ENCODE measurements at regions not wholly inside any gene's neighbourhood (a gene's known extent, or its start where the extent isn't known, plus 50 kb on each side); places are given as distances from the start of the nearest gene placed in this dataset.
"Not testable (repeated sequence)": the region's sequence is repeated elsewhere in the genome, so short reads cannot be mapped to it uniquely, and the experiment has no call there.

GRCh38 chr17:21850614-21851013, 158.3 kb downstream of the KCNJ18 start:
- no CpG with 5 or more reads among the region's 5 CpGs for WGBS, 2 experiments (ENCODE audit: extremely low coverage in 2 of 2, insufficient read length in 1 of 2)
- BruUV-seq (replicated peaks); H3K36me3 ChIP-seq (ENCODE audit: control insufficient read depth, insufficient read depth, low read length); H2BK120ac ChIP-seq (ENCODE audit: low read depth, low read length); H3K23ac ChIP-seq (ENCODE audit: low read depth, low read length); H3K4me2 ChIP-seq (ENCODE audit: low read depth, low read length); CTCF ChIA-PET; H4K20me1 ChIP-seq (ENCODE audit: insufficient read depth, low read length); H3K18ac ChIP-seq (ENCODE audit: low read depth, low read length); H3K14ac ChIP-seq (replicated peaks; ENCODE audit: low read depth, low read length); H3K9me1 ChIP-seq (ENCODE audit: insufficient read depth, low read length); dilution Hi-C loops (cut with HindIII; ENCODE audit: low sequenced_read_pairs, unreplicated experiment); H3K4ac ChIP-seq (ENCODE audit: low read depth, low read length); H2AFZ ChIP-seq (replicated peaks; ENCODE audit: low read length, poor library complexity); POLR2A ChIA-PET (ENCODE audit: unreplicated experiment); H3K27me3 ChIP-seq (ENCODE audit: control insufficient read depth, insufficient read depth, low read length); H4K5ac ChIP-seq (ENCODE audit: low read depth, low read length); H3K4me1 ChIP-seq (ENCODE audit: control insufficient read depth, insufficient read depth, low read length); in situ Hi-C loops (cut with MboI; ENCODE audit: low sequenced_read_pairs); H3K79me1 ChIP-seq (ENCODE audit: low read depth in 1 of 2, low read length in 2 of 2); H2BK5ac ChIP-seq (ENCODE audit: low read depth, low read length, poor library complexity, severe bottlenecking); H3K9ac ChIP-seq (ENCODE audit: low read depth, low read length); ATAC-seq (ENCODE audit: low read depth); H3K27ac ChIP-seq (ENCODE audit: insufficient read depth, low read length); H3K56ac ChIP-seq (ENCODE audit: extremely low read depth, insufficient read depth, low read length); H2AK9ac ChIP-seq (replicated peaks; ENCODE audit: low read depth, low read length, poor library complexity); intact Hi-C loops (cut with micrococcal nuclease); H2BK15ac ChIP-seq (ENCODE audit: low read depth, low read length); H2AK5ac ChIP-seq (ENCODE audit: low read depth, low read length); DNase-seq; H2BK20ac ChIP-seq (ENCODE audit: low read depth, low read length); H3K4me3 ChIP-seq (ENCODE audit: insufficient read depth, low read depth, low read length); H4K8ac ChIP-seq (ENCODE audit: low read depth in 2 of 2, low read length in 2 of 2); H4K91ac ChIP-seq (ENCODE audit: insufficient read depth, low read depth, low read length): not testable (repeated sequence)
- H3K9me3 ChIP-seq (ENCODE audit: control insufficient read depth, insufficient read depth, low read length) = peaks cover 12% of the 10 kb centered on the region

Measured in IMR-90 (cell line).